Stimulated activated CD8-positive, alpha-beta memory T cell treated with anti-CD3 and anti-CD28 coated beads, Interleukin-12 subunit alpha, Interleukin-12 subunit beta, amount 100 ng/mL, for 4 hours (primary cell): ENCODE measurements at regions not wholly inside any gene's neighbourhood (a gene's known extent, or its start where the extent isn't known, plus 50 kb on each side); places are given as distances from the start of the nearest gene placed in this dataset.
"Not testable (repeated sequence)": the region's sequence is repeated elsewhere in the genome, so short reads cannot be mapped to it uniquely, and the experiment has no call there.

ENCODE experiments used
- DNase-seq: peaks from one replicate; pipeline ENCODE4 v3.0.0-alpha.2; 2020; ENCODE audit warnings: low read depth

DNA sequence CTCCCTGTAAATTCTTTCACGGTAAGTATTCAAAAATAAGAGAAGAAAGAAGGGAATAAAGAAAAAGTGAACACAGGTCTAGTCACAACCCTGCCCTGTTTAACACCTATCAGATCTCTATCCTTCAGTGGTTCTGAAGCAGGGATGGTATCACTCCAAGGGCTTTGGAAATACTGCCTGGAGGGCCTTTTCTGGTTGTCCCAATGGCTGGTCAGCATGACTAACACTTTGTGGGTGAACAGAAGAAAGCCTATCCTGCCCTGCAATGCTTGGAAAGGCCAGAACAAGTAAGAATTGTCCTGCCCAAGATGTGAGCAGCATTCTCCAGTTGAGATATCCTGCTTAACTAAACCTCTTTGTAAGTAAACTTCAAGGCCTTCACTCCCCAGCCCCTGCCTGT lies 124.9 kb downstream of the TMEM167A start:
- no peak for DNase-seq

DNA sequence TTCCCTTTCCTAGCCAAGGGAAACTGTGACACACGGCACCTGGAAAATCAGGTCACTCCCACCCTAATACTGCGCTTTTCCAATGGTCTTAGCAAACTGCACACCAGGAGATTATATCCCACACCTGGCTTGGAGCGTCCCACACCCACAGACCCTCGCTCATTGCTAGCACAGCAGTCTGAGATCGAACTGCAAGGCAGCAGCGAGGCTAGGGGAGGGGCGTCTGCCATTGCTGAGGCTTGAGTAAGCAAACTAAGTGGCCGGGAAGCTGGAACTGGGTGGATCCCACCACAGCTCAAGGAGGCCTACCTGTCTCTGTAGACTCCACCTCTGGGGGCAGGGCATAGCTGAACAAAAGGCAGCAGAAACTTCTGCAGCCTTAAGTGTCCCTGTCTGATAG lies 132.9 kb downstream of the TMEM167A start:
- not testable (repeated sequence) for DNase-seq

DNA sequence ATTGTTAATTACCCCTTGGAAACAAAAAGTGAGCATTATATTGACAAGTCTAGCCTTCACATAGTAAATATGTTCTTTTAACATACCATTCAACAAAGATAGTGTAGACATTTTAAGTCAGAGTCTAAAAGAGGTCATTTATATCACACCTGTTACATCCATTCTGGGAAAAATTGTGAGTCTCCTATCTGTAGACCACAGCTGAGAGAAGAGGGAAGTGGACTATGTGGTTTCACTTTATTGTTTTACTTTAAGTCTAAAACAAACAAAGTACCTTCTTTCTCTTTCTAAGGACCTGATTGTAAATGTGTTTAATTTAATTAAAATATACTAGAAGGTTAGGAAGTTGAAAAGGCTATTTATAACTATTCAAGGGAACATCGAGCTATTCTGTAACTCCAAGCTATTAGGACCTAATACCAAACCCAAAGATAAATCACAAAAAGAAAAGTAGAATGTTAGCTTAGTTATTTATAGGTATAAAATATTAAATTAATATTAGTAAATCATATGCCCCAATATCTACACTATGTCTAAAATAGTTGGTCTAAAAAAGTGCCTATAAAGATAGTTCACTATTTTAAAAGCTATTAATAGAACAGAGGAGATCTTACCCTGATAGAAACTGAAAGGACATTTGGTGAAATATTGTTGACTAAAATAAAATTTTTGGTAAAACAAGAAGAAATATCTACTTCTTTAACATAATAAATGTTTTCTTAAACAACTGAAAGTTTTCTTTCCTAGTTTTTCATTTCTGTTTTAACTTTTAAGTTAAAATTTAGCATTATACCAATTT lies 134.9 kb downstream of the TMEM167A start:
- DNase-seq = no peak

GRCh38 chr5:82938901-82939725 lies 138.1 kb downstream of the TMEM167A start:
- no peak for DNase-seq

DNA sequence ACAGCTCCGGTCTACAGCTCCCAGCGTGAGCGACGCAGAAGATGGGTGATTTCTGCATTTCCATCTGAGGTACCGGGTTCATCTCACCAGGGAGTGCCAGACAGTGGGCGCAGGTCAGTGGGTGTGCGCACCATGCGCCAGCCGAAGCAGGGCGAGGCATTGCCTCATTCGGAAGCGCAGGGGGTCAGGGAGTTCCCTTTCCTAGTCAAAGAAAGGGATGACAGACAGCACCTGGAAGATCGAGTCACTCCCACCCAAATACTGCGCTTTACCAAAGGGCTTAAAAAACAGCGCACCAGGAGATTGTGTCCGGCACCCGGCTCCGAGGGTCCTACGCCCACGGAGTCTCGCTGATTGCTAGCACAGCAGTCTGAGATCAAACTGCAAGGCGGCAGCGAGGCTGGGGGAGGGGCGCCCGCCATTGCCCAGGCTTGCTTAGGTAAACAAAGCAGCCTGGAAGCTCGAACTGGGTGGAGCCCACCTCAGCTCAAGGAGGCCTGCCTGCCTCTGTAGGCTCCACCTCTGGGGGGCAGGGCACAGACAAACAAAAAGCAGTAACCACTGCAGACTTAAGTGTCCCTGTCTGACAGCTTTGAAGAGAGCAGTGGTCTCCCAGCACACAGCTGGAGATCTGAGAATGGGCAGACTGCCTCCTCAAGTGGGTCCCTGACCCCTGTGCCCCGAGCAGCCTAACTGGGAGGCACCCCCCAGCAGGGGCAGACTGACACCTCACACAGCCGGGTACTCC lies 144.5 kb downstream of the TMEM167A start:
- DNase-seq = not testable (repeated sequence)

GRCh38 chr5:82931110-82931509 lies 146.1 kb downstream of the TMEM167A start:
- no peak for DNase-seq

DNA sequence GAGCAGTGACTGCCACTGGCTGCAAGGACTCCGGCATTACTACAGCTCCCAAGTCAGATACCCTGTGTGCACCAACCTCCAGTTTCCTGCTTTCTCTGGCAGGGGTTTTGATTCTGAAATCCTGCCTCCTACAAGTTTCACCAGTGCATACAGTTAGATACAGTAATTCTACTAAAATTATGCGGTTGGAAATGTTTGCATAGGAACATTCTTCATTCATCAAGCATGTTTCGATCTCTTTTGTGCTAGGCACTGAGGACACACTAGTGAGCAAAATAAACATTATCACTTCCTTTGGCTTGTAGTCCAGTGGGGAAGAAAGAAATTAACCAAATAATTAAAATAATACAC lies 152.2 kb downstream of the TMEM167A start:
- DNase-seq = no peak

- DNase-seq = no peak
These were observed 152.8 kb downstream of the TMEM167A start for GRCh38 chr5:82924226-82925060.

DNA sequence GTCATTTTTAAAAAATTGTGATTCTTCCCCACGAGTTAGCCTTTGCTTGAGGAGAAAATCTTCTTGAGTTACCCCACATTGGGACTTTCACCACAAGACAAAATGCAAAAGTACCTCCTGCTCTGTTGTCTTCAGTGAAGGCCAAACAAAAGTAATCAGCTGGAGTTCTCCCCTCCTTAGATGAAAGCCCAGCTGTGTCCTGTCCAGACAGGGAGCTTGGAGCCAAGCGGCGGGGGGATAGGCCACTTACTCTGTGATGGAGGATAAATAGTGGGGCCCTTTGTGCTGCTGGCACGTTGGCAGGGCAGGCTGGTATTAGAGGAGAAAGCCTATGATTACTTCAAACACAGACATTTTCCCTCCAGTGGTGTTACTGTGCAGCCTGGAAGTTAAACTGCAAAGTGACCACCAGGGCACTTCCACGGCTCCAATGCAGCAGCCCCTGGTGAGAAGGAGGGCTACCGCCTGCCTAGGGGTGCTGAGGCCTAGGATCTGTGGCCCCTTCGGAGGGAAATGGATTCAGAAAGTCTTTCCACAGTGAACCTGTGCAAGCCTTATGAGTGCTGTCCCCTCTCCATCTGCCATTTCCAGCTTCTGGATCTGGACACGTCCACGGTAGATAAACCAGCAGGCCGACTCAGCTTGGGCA lies 155.0 kb downstream of the TMEM167A start:
- DNase-seq = no peak

GRCh38 chr5:82918311-82919031 lies 158.7 kb downstream of the TMEM167A start:
- DNase-seq = no peak

GRCh38 chr5:82917584-82917983 lies 159.6 kb downstream of the TMEM167A start:
- DNase-seq = no peak

DNA sequence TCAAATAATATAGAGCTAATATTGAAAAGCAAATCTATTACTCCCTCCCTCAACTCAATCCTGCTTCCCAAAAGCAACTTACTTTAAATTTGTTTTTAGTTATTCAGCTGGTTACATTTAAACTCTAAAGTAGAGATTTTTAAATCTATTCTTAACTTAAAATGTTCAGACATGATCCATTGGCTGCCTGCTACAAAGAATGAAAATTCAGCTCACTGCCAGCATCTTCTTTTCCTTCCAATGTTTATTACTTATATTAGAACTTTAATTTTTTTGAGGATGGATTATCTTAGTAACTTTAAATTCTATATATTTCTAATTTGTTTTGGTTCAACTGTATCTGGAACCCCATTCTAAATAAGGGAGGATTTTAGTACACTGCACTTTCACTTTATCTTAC lies 163.2 kb downstream of the TMEM167A start:
- DNase-seq = no peak

GRCh38 chr5:82912462-82912861 lies 164.7 kb downstream of the TMEM167A start:
- DNase-seq = no peak

DNA sequence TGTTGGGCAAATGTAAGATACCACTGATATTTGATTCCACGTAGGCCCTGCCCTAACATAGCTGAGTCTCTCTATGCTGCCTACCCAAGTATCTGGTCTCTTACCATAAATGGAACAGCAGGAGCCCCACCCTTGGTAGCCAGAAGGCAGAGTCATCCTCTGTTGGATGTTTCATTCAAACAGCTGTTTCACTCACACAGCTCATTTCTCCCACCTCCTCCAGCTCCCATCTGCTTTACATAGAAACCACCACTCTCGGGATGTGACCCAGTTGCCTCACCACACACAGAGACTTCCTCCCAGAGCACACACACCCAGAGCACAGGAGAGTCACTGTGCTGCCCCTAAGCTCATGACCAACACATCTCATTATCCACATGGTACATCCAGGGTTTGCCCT lies 165.3 kb downstream of the TMEM167A start:
- DNase-seq = no peak

DNA sequence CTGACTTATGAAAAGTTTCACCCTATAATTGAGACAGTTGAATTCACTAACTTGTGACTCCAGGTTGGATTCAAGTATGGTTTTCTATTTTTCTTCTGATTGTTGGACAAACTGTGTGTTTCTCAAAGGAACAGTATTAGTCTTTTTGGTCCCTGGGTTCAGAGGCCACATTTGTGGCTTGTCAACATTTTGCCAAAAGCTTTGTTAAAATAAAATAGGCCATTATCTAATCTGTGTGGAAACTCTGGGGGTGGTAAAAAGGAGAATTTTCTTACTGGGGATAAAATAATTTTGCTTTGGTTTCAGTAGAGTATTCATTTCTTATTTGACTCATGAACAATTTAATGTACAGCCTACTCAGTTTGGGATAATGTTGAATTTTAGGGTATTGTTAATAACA lies 166.3 kb downstream of the TMEM167A start:
- no peak for DNase-seq

DNA sequence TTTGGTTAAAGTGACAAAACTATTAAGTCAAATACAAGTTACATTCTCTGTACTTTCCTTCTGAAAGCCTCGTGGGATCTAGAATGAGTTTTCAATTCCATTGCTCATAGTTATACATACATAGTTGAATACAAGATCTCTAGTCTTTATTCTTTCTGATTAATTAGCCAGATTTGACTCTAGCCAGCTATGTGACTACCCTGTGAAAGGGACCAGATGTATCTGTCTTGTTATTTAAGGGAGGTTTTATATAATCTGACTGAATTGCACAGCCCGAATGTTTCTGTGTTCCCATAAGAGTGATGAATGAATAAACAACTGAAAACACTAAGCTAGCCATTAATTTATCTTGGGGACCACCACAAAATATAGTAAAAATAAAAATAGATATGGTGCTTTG lies 166.7 kb downstream of the TMEM167A start:
- no peak for DNase-seq

DNA sequence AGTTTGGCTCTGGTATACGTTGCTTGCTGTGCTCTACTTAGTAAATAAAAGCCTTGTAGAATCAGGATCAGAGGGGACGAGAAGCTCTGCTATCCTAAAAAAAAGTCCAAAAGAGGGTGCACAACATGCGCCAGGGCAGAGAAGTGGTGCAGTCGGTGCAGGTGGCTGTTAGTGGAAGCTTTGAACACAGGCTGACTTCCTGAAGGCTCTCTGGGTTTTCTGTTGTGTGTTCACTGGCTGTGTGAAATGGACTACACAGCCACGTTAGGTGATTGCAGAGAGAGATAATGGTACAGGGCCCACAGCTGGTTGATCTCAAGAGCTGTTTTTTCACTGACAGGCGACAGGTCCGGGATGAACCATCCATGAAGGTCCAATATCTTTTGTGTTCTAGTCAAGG lies 167.4 kb downstream of the TMEM167A start:
- DNase-seq = no peak

DNA sequence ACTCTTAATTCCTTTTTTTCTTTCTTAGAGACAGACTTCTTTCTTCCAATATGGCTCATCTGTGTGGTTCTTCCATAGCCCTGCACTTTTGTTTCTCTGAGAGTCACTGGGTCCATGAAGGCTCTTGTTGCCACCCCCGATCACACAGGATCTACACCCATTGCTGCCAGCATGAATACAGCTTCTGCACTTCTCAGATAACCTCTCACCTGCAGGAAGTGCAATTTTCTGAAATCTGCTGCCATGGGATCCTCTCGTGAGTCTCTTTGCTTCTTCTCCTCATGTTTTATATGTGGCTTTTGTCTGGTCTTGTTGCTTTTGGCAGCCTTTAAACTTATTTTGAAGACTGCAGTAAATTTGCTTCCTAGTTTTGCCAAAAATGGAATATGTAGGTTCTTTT lies 171.2 kb downstream of the TMEM167A start:
- no peak for DNase-seq

DNA sequence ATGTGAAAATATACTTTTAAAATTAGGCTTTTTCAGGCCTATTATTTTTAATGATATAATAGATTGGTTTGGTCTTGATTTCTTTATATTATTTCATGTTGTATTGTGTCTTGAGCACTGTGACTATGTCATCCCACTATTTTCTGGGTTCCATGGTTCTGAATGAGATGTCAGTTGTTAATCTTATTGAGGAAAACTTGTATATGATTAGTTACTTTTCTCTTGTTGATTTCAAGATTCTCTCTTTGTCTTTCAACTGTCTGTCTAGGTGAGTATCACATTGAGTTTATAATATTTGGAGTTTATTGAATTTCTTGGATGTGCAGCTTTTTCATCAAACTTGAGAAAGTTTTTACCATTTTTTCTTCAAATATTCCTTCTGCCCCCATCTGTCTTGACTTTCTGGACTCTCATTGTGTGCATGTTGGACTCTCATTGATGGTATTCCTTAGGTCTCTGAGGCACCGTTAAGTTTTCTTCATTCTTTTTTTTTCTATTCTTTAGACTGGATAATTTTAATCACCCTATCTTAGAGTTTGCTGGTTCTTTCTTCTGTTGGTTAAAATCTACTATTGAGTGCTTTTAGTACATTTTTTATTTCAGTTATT lies 175.8 kb downstream of the TMEM167A start:
- DNase-seq = no peak

- no peak for DNase-seq
These were observed 182.5 kb downstream of the TMEM167A start for GRCh38 chr5:82894716-82895115.
